ENCODE measurements at regions not wholly inside any gene's neighbourhood (a gene's known extent, or its start where the extent isn't known, plus 50 kb on each side); places are given as distances from the start of the nearest gene placed in this dataset.

- no peak for DNase-seq
Measured at GRCh38 chr2:147097747-147098146, 747.1 kb upstream of the ACVR2A start.

DNA sequence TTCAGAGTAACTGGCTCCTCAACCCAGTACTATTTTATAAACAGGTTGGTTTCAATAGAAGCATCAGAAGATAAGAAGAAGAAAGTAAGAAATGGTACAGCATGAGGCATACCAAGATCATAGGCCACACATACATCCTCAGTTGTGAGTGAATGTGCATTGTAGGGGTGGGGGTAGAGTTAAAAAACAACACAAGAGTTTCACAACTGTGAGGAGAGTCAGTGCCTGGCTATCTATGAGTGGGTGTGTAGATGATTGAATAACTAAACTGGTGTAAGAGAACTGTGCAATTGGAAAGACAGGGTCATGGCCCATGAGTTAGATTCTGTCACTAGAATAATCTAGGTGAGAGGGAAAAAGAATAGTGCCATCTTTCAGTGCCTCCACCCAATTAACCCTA, 748.2 kb upstream of the ACVR2A start:
- no peak for DNase-seq

DNA sequence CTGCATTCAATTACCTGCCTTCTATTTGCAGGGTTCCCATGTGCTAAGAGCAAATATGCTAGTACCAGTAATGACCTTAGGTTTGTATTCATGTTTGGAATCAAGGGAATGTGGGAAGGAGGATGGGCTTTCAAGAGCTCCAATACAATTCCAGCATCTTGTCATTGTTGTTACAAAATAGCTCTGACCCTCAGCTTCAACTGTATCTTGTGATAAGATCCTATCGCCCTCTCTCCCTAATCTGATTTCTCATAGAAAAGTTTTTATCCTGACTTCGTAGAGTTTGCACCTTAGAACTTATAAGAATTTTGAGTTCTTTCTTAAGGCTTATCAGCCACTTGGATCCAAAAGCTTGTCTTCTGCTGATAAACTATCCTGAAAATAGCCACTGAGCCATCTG, 749.5 kb upstream of the ACVR2A start:
- no peak for DNase-seq

DNA sequence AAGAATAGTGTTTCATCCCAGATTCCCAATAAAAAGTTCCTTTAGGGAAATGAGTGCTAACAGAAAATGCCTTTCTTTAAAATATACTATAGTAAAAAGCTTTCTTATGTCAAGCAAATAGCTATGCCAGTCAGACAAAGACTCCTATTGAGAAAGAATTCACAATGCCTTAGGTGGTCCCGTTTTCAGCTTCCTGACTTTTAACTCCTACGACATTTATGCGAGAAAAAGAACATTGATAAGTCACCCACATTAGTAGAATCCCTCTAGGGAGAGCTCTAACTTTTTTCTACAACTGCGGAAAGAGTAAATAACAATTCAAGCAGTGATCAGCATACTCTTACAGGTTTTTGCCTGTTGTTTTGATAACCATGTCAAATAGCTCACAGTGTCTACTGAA, 750.8 kb upstream of the ACVR2A start:
- DNase-seq, result no peak

- no peak for DNase-seq
Measured at GRCh38 chr2:147092266-147092665, 752.6 kb upstream of the ACVR2A start.

GRCh38 chr2:147091448-147091847, 753.4 kb upstream of the ACVR2A start:
- no peak for DNase-seq

DNA sequence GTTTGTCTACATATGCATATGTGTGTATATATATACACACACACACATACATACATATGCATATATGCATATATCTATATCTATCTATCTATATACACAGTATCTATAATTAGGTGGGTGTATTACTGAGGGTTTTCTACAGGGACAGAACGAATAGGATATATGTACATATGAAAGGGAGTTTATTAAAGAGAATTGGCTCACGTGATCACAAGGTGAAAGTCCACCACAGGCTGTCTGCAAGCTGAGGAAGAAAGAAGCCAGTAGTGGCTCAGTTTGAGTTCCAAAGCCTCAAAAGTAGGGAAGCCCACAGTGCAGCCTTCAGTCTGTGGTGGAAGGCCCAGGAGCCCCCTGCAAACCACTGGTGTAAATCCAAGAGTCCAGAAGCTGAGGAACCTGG, 756.0 kb upstream of the ACVR2A start:
- no peak for DNase-seq

- no peak for DNase-seq
Measured at GRCh38 chr2:147086715-147087114, 758.1 kb upstream of the ACVR2A start.

DNA sequence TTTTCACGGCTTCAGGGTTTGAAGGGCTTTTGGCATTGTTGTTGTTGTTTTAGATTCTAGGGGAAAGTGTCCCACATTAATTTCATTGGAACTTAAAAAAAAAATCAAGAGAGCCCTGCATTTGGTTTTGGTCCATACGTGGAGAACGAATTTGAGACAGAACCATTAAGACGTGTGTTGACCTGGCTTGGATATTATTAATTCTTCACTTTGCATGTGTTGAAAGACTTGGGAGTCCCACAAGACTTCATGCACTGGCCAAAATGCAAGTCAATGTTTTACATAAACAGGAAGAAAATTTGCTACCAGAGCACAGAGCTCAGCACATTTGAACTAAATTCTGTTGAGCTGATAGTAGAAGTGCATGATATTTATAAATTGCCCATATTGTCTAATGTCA, 761.2 kb upstream of the ACVR2A start:
- DNase-seq, result no peak

DNA sequence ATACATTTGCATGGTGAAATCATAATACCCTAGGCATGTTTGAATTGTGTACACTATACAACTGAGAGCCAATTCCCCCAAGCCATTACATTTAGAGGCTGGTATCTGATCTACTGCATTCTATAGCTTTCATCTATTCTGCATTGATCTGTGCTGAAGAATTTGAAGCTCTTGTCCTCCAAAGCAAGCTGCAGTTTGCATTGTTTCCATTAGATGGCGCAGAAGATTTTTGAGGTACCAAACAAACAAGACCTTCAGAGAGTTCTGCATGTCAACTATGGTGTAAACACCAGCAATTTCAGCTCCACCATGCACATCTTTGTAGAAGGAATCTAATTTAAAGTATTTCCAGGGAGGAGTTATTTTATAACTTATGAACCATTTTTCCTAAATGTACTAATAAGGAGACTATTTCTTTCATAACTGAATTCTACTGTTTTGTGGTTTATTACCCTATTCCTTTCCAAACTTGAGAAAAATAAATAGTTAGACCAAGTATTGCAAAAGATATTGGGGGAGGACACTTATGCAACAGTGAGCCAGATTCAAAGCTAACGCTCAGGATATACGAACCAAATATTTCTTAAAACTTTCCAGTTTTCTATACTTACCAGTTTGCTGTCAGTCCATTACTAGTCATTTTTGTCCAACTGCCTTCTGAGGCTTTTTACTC, 761.8 kb upstream of the ACVR2A start:
- DNase-seq, result peak; percentile 43

DNA sequence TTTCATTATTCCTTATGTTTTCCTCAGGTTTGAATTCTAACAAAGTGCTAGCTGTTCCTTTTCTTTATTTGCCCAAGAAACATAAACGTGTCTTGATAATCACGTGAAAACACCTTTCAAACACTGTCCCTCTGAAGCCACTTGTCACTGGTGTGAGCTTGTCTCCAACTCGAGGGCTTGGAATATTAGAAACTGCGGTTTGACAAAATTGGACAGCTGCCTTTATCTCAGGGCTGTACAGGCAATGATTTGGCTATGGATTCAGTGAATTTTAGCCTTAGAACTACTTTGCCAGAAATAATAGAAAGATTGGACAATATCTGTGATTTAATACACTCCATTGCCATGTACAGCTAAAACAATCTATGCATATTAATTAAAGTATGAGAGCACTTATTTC, 763.0 kb upstream of the ACVR2A start:
- DNase-seq, result no peak

DNA sequence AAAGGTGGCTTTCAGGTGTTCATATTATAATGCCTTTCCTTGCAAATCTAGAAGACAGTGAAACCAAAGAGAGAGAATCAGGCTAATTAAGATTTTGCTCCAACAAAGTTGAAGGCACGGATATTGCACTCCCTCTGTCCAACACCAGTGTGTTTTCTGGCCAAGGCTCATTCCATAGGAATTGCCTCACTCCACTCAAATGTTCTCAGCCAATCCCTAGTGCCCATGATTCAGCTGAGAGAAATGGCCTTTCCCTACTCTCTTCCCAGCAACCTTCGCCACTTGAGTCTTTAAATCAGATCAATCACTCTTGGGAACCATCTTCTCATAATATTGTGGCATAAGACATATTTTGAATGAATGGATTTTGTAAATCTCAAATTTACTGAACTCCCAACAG, 768.2 kb upstream of the ACVR2A start:
- no peak for DNase-seq

- DNase-seq, result no peak
Measured at GRCh38 chr2:147068071-147068470, 776.8 kb upstream of the ACVR2A start.

- DNase-seq, result no peak
Measured at GRCh38 chr2:147067136-147067535, 777.7 kb upstream of the ACVR2A start.

- no peak for DNase-seq
Measured at GRCh38 chr2:147062073-147062472, 782.8 kb upstream of the ACVR2A start.

- no peak for DNase-seq
Measured at GRCh38 chr2:147061269-147061668, 783.6 kb upstream of the ACVR2A start.

DNA sequence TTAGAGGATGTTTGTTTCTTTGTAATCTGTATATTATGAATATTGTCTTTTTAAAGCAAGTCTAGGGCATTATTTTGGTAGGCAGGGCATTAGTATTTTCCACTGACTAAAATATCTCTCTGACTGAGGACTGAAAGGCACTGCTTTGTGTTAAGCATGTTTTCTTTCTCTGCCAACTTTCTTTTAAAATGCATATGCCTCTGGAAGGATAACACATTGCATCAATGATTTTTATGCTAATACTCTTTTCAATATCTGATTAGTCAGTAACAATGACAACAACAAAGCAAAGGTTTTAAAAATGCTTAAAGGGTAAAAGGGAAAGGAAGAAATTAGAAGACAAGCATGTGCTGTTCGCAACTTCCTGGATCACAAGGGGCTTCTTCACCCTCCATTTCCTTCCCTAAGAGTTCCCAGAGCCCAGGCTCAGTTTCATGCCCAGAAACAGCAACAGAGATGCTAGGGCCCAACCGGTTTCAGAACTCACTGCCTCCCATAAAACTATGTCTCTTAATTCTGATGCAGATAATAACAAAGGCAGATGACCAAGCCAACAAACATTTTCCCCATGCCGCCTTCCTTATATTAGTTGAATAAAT, 786.8 kb upstream of the ACVR2A start:
- no peak for DNase-seq

DNA sequence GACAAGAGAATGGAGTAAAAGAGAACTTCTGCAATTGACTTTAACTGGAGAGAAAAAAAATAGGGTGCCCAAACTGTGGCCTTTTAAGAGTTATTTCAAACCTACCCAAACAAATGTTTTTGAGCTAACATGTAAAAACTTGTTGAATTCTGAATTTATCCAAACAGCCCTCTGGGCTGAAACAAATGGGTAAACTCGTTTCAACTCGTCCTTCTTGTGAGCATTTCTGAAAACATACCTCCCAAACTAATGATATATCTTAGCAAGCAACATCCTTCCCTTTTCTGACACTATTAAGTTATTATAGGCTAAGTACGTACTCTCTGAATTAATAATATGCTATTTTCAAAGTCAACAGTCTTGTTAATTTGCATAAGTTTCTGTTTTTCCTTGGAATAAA, 793.0 kb upstream of the ACVR2A start:
- no peak for DNase-seq

DNA sequence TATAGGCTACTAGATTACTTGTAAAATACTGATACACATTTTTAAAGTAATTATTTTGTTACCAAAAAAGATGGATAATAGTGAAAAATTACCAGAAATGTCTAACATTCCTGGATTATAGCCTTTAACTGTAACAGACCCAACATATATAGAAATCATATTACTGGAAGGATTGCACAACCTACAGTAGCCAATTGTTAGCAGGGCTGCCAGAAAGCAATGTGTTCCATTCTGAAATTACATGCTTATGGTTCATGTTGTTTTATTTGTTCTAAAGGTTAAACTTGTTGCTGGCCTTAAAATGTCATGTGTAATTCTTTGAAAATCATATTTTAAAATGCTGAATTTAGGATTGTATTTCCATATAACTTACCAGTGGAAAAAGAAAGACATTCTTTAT, 793.6 kb upstream of the ACVR2A start:
- DNase-seq, result no peak

GRCh38 chr2:147049957-147050356, 794.9 kb upstream of the ACVR2A start:
- DNase-seq, result no peak

DNA sequence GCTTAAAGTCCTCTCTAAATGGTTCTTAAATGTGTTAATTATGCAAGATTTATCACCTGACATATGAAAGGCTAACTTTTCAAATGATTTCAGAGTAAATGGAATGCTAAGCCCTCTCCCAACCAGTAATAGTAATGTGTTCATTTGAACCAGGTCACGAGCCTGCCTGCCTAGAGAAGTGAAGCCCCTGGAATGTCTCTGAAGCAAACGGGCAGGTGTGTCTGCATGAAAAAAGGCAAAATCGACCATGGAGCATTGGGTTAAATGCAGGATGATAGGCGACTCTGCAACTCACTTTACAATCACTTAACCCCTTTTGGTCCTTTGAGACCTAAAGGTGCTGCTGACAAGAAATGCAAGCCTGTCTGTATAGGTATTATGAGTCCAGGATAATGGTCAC, 798.4 kb upstream of the ACVR2A start:
- no peak for DNase-seq

DNA sequence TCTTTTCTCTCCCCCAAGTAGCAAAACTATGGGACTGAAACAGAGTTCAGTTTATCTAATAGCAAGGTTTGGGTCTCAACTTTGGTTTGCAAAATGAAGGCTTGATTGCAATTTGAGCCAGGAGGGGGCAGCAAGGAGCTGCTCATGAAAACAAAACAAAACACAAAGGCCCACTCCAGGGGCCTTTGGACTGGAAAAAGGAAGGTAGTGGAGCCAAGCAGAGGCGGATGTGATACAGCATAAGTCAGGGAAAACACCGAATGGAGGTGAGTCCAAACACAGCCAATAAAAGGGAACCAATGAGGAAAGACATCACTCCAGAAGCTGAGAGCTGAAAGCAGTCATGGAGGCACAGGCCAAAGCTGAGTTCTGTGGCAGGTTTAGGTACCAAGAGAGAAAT, 799.7 kb upstream of the ACVR2A start:
- DNase-seq, result peak; percentile 5

DNA sequence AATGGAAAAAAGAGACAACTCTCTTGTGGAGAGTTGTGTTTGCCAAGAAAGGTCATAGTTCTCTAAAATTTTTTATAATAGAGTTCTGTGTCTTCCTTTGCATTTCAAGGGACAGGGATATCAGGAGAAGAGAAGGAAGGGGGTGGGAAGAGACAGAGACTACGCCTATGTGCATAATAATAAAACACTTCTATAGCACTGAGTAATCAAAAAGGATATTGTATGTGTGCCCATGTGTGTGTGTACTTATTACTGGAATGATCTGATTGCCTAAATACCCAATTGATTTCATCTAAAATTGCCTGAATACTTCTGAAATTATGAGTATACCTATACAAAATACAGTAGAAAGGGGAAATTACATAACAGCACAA, 803.7 kb upstream of the ACVR2A start:
- DNase-seq, result no peak

- DNase-seq, result no peak
Measured at GRCh38 chr2:147040298-147041120, 804.3 kb upstream of the ACVR2A start.

All from activated gamma-delta T cell treated with Interleukin-2 at 50 U/mL for 16 hours (primary cell).